Inflammatory macrophage (primary cell): ENCODE measurements at regions not wholly inside any gene's neighbourhood (a gene's known extent, or its start where the extent isn't known, plus 50 kb on each side); places are given as distances from the start of the nearest gene placed in this dataset.
"Not testable (repeated sequence)": the region's sequence is repeated elsewhere in the genome, so short reads cannot be mapped to it uniquely, and the experiment has no call there.

ENCODE experiments used
- DNase-seq, 2 donors: peaks; one replicate each; pipeline ENCODE4 v3.0.0-alpha.2; 2020 to 2022

- no peak for DNase-seq
Measured at GRCh38 chr18:39223283-39223682, 1657.7 kb upstream of the CELF4 start.

GRCh38 chr18:39215920-39216319 lies 1650.3 kb upstream of the CELF4 start:
- no peak for DNase-seq

GRCh38 chr18:39211461-39211860 lies 1645.9 kb upstream of the CELF4 start:
- DNase-seq = no peak

GRCh38 chr18:39209173-39209572 lies 1643.6 kb upstream of the CELF4 start:
- no peak for DNase-seq

- peak in 1 of 2 donors; percentile 10 for DNase-seq
Measured at GRCh38 chr18:39208729-39209128, 1643.1 kb upstream of the CELF4 start.

- no peak for DNase-seq
Measured at GRCh38 chr18:39208190-39208589, 1642.6 kb upstream of the CELF4 start.

- DNase-seq = not testable (repeated sequence)
Measured at GRCh38 chr18:39206398-39207103, 1641.0 kb upstream of the CELF4 start.

- DNase-seq = no peak
Measured at GRCh38 chr18:39205565-39206195, 1640.1 kb upstream of the CELF4 start.

GRCh38 chr18:39200153-39200552 lies 1634.6 kb upstream of the CELF4 start:
- DNase-seq = no peak

GRCh38 chr18:39199231-39199855 lies 1633.7 kb upstream of the CELF4 start:
- DNase-seq = no peak

- no peak for DNase-seq
Measured at GRCh38 chr18:39198376-39198775, 1632.8 kb upstream of the CELF4 start.

GRCh38 chr18:39191931-39192330 lies 1626.3 kb upstream of the CELF4 start:
- DNase-seq = no peak

GRCh38 chr18:39191058-39191457 lies 1625.5 kb upstream of the CELF4 start:
- no peak for DNase-seq

GRCh38 chr18:39190508-39190907 lies 1624.9 kb upstream of the CELF4 start:
- DNase-seq = peak in 1 of 2 donors; percentile 22

GRCh38 chr18:39188278-39188677 lies 1622.7 kb upstream of the CELF4 start:
- no peak for DNase-seq

GRCh38 chr18:39186008-39186407 lies 1620.4 kb upstream of the CELF4 start:
- no peak for DNase-seq

- DNase-seq = no peak
Measured at GRCh38 chr18:39184176-39184575, 1618.6 kb upstream of the CELF4 start.

GRCh38 chr18:39178166-39178565 lies 1612.6 kb upstream of the CELF4 start:
- DNase-seq = no peak

GRCh38 chr18:39172695-39173421 lies 1607.3 kb upstream of the CELF4 start:
- no peak for DNase-seq

GRCh38 chr18:39168723-39169122 lies 1603.1 kb upstream of the CELF4 start:
- no peak for DNase-seq

GRCh38 chr18:39167990-39168389 lies 1602.4 kb upstream of the CELF4 start:
- no peak for DNase-seq

- DNase-seq = no peak
Measured at GRCh38 chr18:39166776-39167175, 1601.2 kb upstream of the CELF4 start.
